PC-9 (cell line): ENCODE measurements at regions not wholly inside any gene's neighbourhood (a gene's known extent, or its start where the extent isn't known, plus 50 kb on each side); places are given as distances from the start of the nearest gene placed in this dataset.

Experiments used
- BruUV-seq: library from RNA; stranded (reverse); fragments of 400-500 nt; replicated peaks from 2 replicates; lab custom pipeline; 2021; lab: Mats Ljungman, UMichigan
- CTCF ChIA-PET: fragments of 300-600 bp; sonication (Branson Sonifier 250); formaldehyde crosslinking; loops from one replicate; lab custom pipeline; 2022; ENCODE audit warnings: antibody characterized with exemption; lab: Charles Lee
- POLR2A ChIA-PET: fragments of 300-600 bp; sonication (Branson Sonifier 250); formaldehyde crosslinking; loops from one replicate; lab custom pipeline; 2022; ENCODE audit warnings: antibody characterized with exemption; ENCODE audit not compliant: unreplicated experiment; lab: Charles Lee
- DNase-seq, 2 experiments: peaks; one replicate each; pipeline versions ENCODE4 v3.0.0 to v3.0.0-alpha.2; 2015 to 2022; ENCODE audit warnings: mixed read lengths in 1 of 2
- H2AFZ ChIP-seq: fragments of 200-600 bp; sonication (generic); 2 replicates; pipeline ENCODE4 v1.8.1; 2017; ENCODE audit warnings: antibody characterized with exemption
- H3F3A ChIP-seq: fragments of 200-600 bp; sonication (generic); 2 replicates; pipeline ENCODE4 v1.8.1; 2017; ENCODE audit warnings: antibody characterized with exemption, mild to moderate bottlenecking, low read depth; ENCODE audit not compliant: insufficient read depth
- H3K27ac ChIP-seq: fragments of 200-600 bp; sonication (generic); 2 replicates; pipeline ENCODE4 v1.6.1; 2016; ENCODE audit warnings: mixed run types
- H3K27me3 ChIP-seq: fragments of 200-600 bp; sonication (generic); 2 replicates; pipeline ENCODE4 v1.6.1; 2016; ENCODE audit warnings: low read depth, mixed run types; ENCODE audit not compliant: insufficient read depth
- H3K36me3 ChIP-seq: fragments of 200-600 bp; sonication (generic); 2 replicates; pipeline ENCODE4 v1.6.1; 2016; ENCODE audit warnings: low read depth, mixed run types
- H3K4me1 ChIP-seq: fragments of 200-600 bp; sonication (generic); replicated peaks from 2 replicates; pipeline ENCODE4 v1.6.1; 2016; ENCODE audit warnings: mixed run types; ENCODE audit not compliant: insufficient read depth
- H3K4me2 ChIP-seq: fragments of 200-600 bp; sonication (generic); 2 replicates; pipeline ENCODE4 v1.6.1; 2017; ENCODE audit warnings: mixed run types
- H3K4me3 ChIP-seq: fragments of 200-600 bp; sonication (generic); 2 replicates; pipeline ENCODE4 v1.6.1; 2016; ENCODE audit warnings: mixed run types
- H3K79me2 ChIP-seq: fragments of 200-600 bp; sonication (generic); 2 replicates; pipeline ENCODE4 v1.6.1; 2017; ENCODE audit warnings: low read depth, mixed run types
- H3K9me2 ChIP-seq: fragments of 200-600 bp; sonication (generic); 2 replicates; pipeline ENCODE4 v1.8.1; 2017; ENCODE audit warnings: mild to moderate bottlenecking; ENCODE audit not compliant: insufficient read depth
- H3K9me3 ChIP-seq: fragments of 200-600 bp; sonication (generic); 2 replicates; pipeline ENCODE4 v1.8.1; 2016; ENCODE audit warnings: low read depth; ENCODE audit not compliant: insufficient read depth
- H4K20me1 ChIP-seq: fragments of 200-600 bp; sonication (generic); 2 replicates; pipeline ENCODE4 v1.8.1; 2017; ENCODE audit not compliant: insufficient read depth
- CTCF ChIP-seq: fragments of 200-600 bp; sonication (generic); conservative IDR thresholded peaks from 2 replicates; pipeline ENCODE4 v1.6.1; 2017; ENCODE audit warnings: mixed run types, antibody characterized with exemption, mild to moderate bottlenecking, moderate library complexity
- EZH2 ChIP-seq: fragments of 200-600 bp; sonication (generic); IDR thresholded peaks from 2 replicates; pipeline ENCODE4 v1.8.0; 2017; ENCODE audit warnings: antibody characterized with exemption, low read depth
- intact Hi-C: fragments of 100-400 bp; cut with micrococcal nuclease; formaldehyde crosslinking; loops from one replicate; pipeline ENCODE4 v1.10.0; 2022; ENCODE audit not compliant: unreplicated experiment

GRCh38 chr14:41055589-41055988 is 551.1 kb upstream of the LRFN5 start:
- CTCF ChIA-PET = no interaction called here
- Histone ChIP-seq H2AFZ (no peak overlapping the region), H3K27me3 (no peaks in the 10 kb centered on the region), H3K79me2 (no peaks in the 10 kb centered on the region), H4K20me1 (no peaks in the 10 kb centered on the region), H3K9me3 (no peaks in the 10 kb centered on the region), H3K4me2 (no peak overlapping the region), H3K9me2 (no peaks in the 10 kb centered on the region), H3F3A (no peaks in the 10 kb centered on the region), H3K4me3 (no peak overlapping the region), H3K27ac (no peak overlapping the region), H3K36me3 (no peaks in the 10 kb centered on the region), H3K4me1 (no peaks in the 10 kb centered on the region)
- DNase-seq = no peak
- intact Hi-C loops = no loop called here
- POLR2A ChIA-PET = no interaction called here
- no TSS peak for BruUV-seq
- no peak for TF ChIP-seq CTCF
- TF ChIP-seq EZH2 = no peak

GRCh38 chr14:41051801-41052200 is 554.9 kb upstream of the LRFN5 start:
- POLR2A ChIA-PET = no interaction called here
- Histone ChIP-seq H3K4me3 (no peak overlapping the region), H3K4me1 (no peaks in the 10 kb centered on the region), H3K4me2 (no peak overlapping the region), H3K27me3 (no peaks in the 10 kb centered on the region), H3K9me3 (no peaks in the 10 kb centered on the region), H3F3A (no peaks in the 10 kb centered on the region), H3K36me3 (no peaks in the 10 kb centered on the region), H3K79me2 (no peaks in the 10 kb centered on the region), H4K20me1 (no peaks in the 10 kb centered on the region), H3K9me2 (no peaks in the 10 kb centered on the region), H2AFZ (no peak overlapping the region), H3K27ac (no peak overlapping the region)
- CTCF ChIA-PET = no interaction called here
- TF ChIP-seq CTCF = no peak
- no peak for TF ChIP-seq EZH2
- intact Hi-C loops = no loop called here
- no peak for DNase-seq
- BruUV-seq = no TSS peak

GRCh38 chr14:41047763-41048162 is 558.9 kb upstream of the LRFN5 start:
- Histone ChIP-seq H3K27me3 (no peaks in the 10 kb centered on the region), H3K9me3 (no peaks in the 10 kb centered on the region), H3K4me2 (no peak overlapping the region), H3K9me2 (no peaks in the 10 kb centered on the region), H3K79me2 (no peaks in the 10 kb centered on the region), H3F3A (no peaks in the 10 kb centered on the region), H4K20me1 (no peaks in the 10 kb centered on the region), H2AFZ (no peak overlapping the region), H3K27ac (no peak overlapping the region), H3K36me3 (no peaks in the 10 kb centered on the region), H3K4me1 (no peaks in the 10 kb centered on the region), H3K4me3 (no peak overlapping the region)
- intact Hi-C loops = no loop called here
- ChIA-PET POLR2A (no interaction called here), CTCF (no interaction called here)
- DNase-seq = no peak
- TF ChIP-seq EZH2 (no peak), CTCF (no peak)
- no TSS peak for BruUV-seq
